ENCODE measurements at regions not wholly inside any gene's neighbourhood (a gene's known extent, or its start where the extent isn't known, plus 50 kb on each side); places are given as distances from the start of the nearest gene placed in this dataset.

DNA sequence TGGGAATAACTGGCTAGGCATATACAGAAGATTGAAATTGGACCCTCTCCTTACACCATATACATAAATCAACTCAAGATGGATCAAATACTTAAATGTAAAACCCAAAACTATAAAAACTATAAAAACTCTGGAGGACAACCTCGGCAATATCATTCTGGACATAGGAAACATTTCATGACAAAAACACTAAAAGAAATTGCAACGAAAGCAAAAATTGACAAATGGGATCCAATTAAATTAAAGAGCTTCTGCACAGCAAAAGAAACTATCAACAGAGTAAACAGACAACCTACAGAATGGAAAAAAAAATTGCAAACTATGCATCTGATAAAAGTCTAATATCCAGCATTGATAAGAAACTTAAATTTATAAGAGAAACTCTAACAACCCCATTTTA, 503.7 kb upstream of the C16orf82 start (continued):
- TF ChIP-seq, protein P1, sequence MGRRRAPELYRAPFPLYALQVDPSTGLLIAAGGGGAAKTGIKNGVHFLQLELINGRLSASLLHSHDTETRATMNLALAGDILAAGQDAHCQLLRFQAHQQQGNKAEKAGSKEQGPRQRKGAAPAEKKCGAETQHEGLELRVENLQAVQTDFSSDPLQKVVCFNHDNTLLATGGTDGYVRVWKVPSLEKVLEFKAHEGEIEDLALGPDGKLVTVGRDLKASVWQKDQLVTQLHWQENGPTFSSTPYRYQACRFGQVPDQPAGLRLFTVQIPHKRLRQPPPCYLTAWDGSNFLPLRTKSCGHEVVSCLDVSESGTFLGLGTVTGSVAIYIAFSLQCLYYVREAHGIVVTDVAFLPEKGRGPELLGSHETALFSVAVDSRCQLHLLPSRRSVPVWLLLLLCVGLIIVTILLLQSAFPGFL (CRISPR knock-in tag; IDR thresholded peaks at IDR 0.05; ENCODE audit: borderline replicate concordance), result no peak
- TF ChIP-seq NR3C1 (CRISPR knock-in tag; conservative IDR thresholded peaks at IDR 0.05; ENCODE audit: low read depth), result no peak
- TF ChIP-seq, protein P2, sequence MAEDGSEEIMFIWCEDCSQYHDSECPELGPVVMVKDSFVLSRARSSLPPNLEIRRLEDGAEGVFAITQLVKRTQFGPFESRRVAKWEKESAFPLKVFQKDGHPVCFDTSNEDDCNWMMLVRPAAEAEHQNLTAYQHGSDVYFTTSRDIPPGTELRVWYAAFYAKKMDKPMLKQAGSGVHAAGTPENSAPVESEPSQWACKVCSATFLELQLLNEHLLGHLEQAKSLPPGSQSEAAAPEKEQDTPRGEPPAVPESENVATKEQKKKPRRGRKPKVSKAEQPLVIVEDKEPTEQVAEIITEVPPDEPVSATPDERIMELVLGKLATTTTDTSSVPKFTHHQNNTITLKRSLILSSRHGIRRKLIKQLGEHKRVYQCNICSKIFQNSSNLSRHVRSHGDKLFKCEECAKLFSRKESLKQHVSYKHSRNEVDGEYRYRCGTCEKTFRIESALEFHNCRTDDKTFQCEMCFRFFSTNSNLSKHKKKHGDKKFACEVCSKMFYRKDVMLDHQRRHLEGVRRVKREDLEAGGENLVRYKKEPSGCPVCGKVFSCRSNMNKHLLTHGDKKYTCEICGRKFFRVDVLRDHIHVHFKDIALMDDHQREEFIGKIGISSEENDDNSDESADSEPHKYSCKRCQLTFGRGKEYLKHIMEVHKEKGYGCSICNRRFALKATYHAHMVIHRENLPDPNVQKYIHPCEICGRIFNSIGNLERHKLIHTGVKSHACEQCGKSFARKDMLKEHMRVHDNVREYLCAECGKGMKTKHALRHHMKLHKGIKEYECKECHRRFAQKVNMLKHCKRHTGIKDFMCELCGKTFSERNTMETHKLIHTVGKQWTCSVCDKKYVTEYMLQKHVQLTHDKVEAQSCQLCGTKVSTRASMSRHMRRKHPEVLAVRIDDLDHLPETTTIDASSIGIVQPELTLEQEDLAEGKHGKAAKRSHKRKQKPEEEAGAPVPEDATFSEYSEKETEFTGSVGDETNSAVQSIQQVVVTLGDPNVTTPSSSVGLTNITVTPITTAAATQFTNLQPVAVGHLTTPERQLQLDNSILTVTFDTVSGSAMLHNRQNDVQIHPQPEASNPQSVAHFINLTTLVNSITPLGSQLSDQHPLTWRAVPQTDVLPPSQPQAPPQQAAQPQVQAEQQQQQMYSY (CRISPR knock-in tag; IDR thresholded peaks at IDR 0.05), result no peak
- TF ChIP-seq ELF4 (CRISPR knock-in tag; IDR thresholded peaks at IDR 0.05; ENCODE audit: low read depth), result no peak
- TF ChIP-seq CREM (CRISPR knock-in tag; IDR thresholded peaks at IDR 0.05), result no peak
- no peak for TF ChIP-seq ZNF416 (CRISPR knock-in tag; IDR thresholded peaks at IDR 0.05)
- no peak for TF ChIP-seq GRHL2 (CRISPR knock-in tag; IDR thresholded peaks at IDR 0.05; ENCODE audit: insufficient replicate concordance, severe bottlenecking)
- TF ChIP-seq MXD4 (CRISPR knock-in tag; IDR thresholded peaks at IDR 0.05; ENCODE audit: borderline replicate concordance), result no peak
- TF ChIP-seq NFE2L1 (CRISPR knock-in tag; IDR thresholded peaks at IDR 0.05), result no peak
- TF ChIP-seq OVOL2 (CRISPR knock-in tag; IDR thresholded peaks at IDR 0.05; ENCODE audit: borderline replicate concordance), result no peak

DNA sequence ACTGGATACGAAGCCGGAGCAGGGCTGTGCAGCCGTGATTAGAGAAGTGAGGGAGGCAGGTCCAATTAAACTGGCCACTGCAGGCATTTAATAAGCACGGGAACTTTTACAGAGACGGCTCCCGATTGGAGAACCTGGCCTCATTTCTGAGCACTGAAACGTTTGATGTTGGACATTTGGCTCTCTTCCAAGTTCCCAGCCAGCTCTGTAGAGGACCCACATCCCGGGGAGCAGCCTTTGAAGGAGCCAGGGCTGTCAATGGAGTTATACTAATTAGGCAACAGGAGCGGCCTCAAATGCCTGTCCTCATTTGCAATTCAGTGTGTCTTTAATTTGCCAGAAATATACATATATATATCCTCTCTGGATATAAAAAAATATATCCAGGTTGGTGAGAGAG, 499.4 kb upstream of the C16orf82 start:
- ATAC-seq (no peak), DNase-seq (ENCODE audit: low spot score) (no peak)
- no peak overlapping the region for H3K4me3 Mint-ChIP-seq
- H3K4me1 Mint-ChIP-seq, result no peaks in the 10 kb centered on the region
- H3K36me3 Mint-ChIP-seq, result no peaks in the 10 kb centered on the region
- H3K9me3 Mint-ChIP-seq, result no peaks in the 10 kb centered on the region
- TF ChIP-seq SP1 (CRISPR knock-in tag; conservative IDR thresholded peaks at IDR 0.05), result no peak
- no peak for TF ChIP-seq GTF2I (CRISPR knock-in tag; conservative IDR thresholded peaks at IDR 0.05)
- TF ChIP-seq ZNF219 (CRISPR knock-in tag; IDR thresholded peaks at IDR 0.05; ENCODE audit: borderline replicate concordance), result no peak
- no peak for TF ChIP-seq NFYB (CRISPR knock-in tag; conservative IDR thresholded peaks at IDR 0.05; ENCODE audit: low read depth)
- TF ChIP-seq, protein P3, sequence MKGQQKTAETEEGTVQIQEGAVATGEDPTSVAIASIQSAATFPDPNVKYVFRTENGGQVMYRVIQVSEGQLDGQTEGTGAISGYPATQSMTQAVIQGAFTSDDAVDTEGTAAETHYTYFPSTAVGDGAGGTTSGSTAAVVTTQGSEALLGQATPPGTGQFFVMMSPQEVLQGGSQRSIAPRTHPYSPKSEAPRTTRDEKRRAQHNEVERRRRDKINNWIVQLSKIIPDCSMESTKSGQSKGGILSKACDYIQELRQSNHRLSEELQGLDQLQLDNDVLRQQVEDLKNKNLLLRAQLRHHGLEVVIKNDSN (CRISPR knock-in tag; IDR thresholded peaks at IDR 0.05), result no peak
- TF ChIP-seq, protein P4, sequence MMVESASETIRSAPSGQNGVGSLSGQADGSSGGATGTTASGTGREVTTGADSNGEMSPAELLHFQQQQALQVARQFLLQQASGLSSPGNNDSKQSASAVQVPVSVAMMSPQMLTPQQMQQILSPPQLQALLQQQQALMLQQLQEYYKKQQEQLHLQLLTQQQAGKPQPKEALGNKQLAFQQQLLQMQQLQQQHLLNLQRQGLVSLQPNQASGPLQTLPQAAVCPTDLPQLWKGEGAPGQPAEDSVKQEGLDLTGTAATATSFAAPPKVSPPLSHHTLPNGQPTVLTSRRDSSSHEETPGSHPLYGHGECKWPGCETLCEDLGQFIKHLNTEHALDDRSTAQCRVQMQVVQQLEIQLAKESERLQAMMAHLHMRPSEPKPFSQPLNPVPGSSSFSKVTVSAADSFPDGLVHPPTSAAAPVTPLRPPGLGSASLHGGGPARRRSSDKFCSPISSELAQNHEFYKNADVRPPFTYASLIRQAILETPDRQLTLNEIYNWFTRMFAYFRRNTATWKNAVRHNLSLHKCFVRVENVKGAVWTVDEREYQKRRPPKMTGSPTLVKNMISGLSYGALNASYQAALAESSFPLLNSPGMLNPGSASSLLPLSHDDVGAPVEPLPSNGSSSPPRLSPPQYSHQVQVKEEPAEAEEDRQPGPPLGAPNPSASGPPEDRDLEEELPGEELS (CRISPR knock-in tag; IDR thresholded peaks at IDR 0.05), result no peak
- TF ChIP-seq, protein P5, sequence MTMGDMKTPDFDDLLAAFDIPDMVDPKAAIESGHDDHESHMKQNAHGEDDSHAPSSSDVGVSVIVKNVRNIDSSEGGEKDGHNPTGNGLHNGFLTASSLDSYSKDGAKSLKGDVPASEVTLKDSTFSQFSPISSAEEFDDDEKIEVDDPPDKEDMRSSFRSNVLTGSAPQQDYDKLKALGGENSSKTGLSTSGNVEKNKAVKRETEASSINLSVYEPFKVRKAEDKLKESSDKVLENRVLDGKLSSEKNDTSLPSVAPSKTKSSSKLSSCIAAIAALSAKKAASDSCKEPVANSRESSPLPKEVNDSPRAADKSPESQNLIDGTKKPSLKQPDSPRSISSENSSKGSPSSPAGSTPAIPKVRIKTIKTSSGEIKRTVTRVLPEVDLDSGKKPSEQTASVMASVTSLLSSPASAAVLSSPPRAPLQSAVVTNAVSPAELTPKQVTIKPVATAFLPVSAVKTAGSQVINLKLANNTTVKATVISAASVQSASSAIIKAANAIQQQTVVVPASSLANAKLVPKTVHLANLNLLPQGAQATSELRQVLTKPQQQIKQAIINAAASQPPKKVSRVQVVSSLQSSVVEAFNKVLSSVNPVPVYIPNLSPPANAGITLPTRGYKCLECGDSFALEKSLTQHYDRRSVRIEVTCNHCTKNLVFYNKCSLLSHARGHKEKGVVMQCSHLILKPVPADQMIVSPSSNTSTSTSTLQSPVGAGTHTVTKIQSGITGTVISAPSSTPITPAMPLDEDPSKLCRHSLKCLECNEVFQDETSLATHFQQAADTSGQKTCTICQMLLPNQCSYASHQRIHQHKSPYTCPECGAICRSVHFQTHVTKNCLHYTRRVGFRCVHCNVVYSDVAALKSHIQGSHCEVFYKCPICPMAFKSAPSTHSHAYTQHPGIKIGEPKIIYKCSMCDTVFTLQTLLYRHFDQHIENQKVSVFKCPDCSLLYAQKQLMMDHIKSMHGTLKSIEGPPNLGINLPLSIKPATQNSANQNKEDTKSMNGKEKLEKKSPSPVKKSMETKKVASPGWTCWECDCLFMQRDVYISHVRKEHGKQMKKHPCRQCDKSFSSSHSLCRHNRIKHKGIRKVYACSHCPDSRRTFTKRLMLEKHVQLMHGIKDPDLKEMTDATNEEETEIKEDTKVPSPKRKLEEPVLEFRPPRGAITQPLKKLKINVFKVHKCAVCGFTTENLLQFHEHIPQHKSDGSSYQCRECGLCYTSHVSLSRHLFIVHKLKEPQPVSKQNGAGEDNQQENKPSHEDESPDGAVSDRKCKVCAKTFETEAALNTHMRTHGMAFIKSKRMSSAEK (CRISPR knock-in tag; IDR thresholded peaks at IDR 0.05; ENCODE audit: borderline replicate concordance), result no peak
- TF ChIP-seq ZBTB21 (CRISPR knock-in tag; IDR thresholded peaks at IDR 0.05; ENCODE audit: borderline replicate concordance), result no peak
- TF ChIP-seq FOXP1 (CRISPR knock-in tag; IDR thresholded peaks at IDR 0.05; ENCODE audit: borderline replicate concordance), result no peak
- no peak for TF ChIP-seq NR1H2 (CRISPR knock-in tag; IDR thresholded peaks at IDR 0.05)
- TF ChIP-seq, protein P6, sequence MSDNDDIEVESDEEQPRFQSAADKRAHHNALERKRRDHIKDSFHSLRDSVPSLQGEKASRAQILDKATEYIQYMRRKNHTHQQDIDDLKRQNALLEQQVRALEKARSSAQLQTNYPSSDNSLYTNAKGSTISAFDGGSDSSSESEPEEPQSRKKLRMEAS (CRISPR knock-in tag; IDR thresholded peaks at IDR 0.05), result no peak
- TF ChIP-seq ETV6 (CRISPR knock-in tag; IDR thresholded peaks at IDR 0.05), result no peak
- no peak for TF ChIP-seq OVOL2 (CRISPR knock-in tag; IDR thresholded peaks at IDR 0.05; ENCODE audit: borderline replicate concordance)
- TF ChIP-seq, protein P7, sequence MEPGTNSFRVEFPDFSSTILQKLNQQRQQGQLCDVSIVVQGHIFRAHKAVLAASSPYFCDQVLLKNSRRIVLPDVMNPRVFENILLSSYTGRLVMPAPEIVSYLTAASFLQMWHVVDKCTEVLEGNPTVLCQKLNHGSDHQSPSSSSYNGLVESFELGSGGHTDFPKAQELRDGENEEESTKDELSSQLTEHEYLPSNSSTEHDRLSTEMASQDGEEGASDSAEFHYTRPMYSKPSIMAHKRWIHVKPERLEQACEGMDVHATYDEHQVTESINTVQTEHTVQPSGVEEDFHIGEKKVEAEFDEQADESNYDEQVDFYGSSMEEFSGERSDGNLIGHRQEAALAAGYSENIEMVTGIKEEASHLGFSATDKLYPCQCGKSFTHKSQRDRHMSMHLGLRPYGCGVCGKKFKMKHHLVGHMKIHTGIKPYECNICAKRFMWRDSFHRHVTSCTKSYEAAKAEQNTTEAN (CRISPR knock-in tag; IDR thresholded peaks at IDR 0.05), result no peak
- TF ChIP-seq NR3C1 (CRISPR knock-in tag; conservative IDR thresholded peaks at IDR 0.05; ENCODE audit: low read depth), result no peak
- no peak for TF ChIP-seq KAT7 (CRISPR knock-in tag; IDR thresholded peaks at IDR 0.05; ENCODE audit: borderline replicate concordance)
- H3K27ac Mint-ChIP-seq, result no peak overlapping the region
- CTCF ChIA-PET, result interaction anchor here (1.0 kb wide), 1 partner anchor 78 kb away, joined by 4 read pairs; no protein-coding TSS in a partner anchor
- no peaks in the 10 kb centered on the region for H3K27me3 Mint-ChIP-seq (ENCODE audit: low read depth)
- POLR2A ChIA-PET, result no interaction called here
